MCF 10A (cell line): ENCODE measurements at regions not wholly inside any gene's neighbourhood (a gene's known extent, or its start where the extent isn't known, plus 50 kb on each side); places are given as distances from the start of the nearest gene placed in this dataset.

Experiments
- BruUV-seq: library from RNA; stranded (reverse); fragments of 400-500 nt; replicated peaks from 2 replicates; lab custom pipeline; 2021; lab: Mats Ljungman, UMichigan
- CTCF ChIA-PET: fragments of 300-600 bp; sonication (Branson Sonifier 250); formaldehyde crosslinking; extraction: SDS; loops from one replicate; lab custom pipeline; 2021; ENCODE audit warnings: antibody characterized with exemption, inconsistent platforms; lab: Yijun Ruan, JAX
- POLR2A ChIA-PET: fragments of 300-600, 350-650 bp; sonication (Branson Sonifier 250); formaldehyde crosslinking; extraction: SDS; loops from one replicate; lab custom pipeline; 2020; ENCODE audit warnings: antibody characterized with exemption, inconsistent platforms; lab: Yijun Ruan, JAX
- DNase-seq: peaks from one replicate; pipeline ENCODE4 v3.0.0-alpha.2; 2018; ENCODE audit not compliant: unreplicated experiment
- H3K27ac Mint-ChIP-seq: one replicate; pipeline ENCODE4 v1.8.0; 2022; ENCODE audit warnings: mild to moderate bottlenecking, low read depth, mixed read lengths; ENCODE audit not compliant: unreplicated experiment
- H3K27me3 Mint-ChIP-seq: one replicate; pipeline ENCODE4 v1.8.0; 2022; ENCODE audit warnings: mixed read lengths; ENCODE audit not compliant: insufficient read depth, unreplicated experiment
- H3K36me3 Mint-ChIP-seq: one replicate; pipeline ENCODE4 v1.8.0; 2022; ENCODE audit warnings: mild to moderate bottlenecking, moderate library complexity, mixed read lengths; ENCODE audit not compliant: insufficient read depth, unreplicated experiment
- H3K4me1 Mint-ChIP-seq: one replicate; pipeline ENCODE4 v1.8.0; 2022; ENCODE audit warnings: mixed read lengths; ENCODE audit not compliant: insufficient read depth, unreplicated experiment
- H3K4me3 Mint-ChIP-seq: one replicate; pipeline ENCODE4 v1.8.0; 2022; ENCODE audit warnings: mild to moderate bottlenecking, moderate library complexity, mixed read lengths; ENCODE audit not compliant: unreplicated experiment
- H3K9me3 Mint-ChIP-seq: one replicate; pipeline ENCODE4 v1.8.0; 2022; ENCODE audit warnings: mixed read lengths; ENCODE audit not compliant: unreplicated experiment
- intact Hi-C: fragments of 100-400 bp; cut with micrococcal nuclease; formaldehyde crosslinking; loops from 2 replicates; pipeline ENCODE4 v1.14.1; 2022
- TF ChIP-seq, protein P1 (sequence below): fragments of 200-600 bp; IDR thresholded peaks from one replicate; pipeline ENCODE4 v1.8.0; 2022; ENCODE audit warnings: antibody characterized with exemption, mild to moderate bottlenecking; ENCODE audit not compliant: unreplicated experiment

DNA sequence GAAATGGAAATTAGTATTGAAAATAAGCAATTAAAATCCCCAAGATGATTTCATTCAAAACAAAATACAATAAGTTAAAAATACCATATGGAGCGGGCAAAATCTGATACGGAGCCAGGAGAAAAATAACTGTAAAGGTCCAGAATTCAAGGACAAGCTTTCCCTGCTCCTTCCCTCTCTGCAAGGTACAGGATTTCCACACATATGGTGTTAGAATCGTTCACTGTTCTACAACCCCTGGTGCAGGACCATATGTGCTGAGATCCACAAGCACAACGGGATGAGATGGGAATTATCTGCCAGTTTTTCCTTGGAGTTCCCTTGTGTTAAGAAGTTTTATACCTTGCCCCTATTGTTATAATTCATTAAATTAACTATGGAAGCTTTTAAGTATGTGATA lies 94.7 kb upstream of the DMAC1 start:
- H3K4me3 Mint-ChIP-seq, result no peak overlapping the region
- ChIA-PET CTCF (interaction anchor here (1.1 kb wide), 1 partner anchor 47 kb away, joined by 3 read pairs; no protein-coding TSS in a partner anchor), POLR2A (no interaction called here)
- H3K27me3 Mint-ChIP-seq, result no peaks in the 10 kb centered on the region
- no TSS peak for BruUV-seq
- DNase-seq, result no peak
- H3K4me1 Mint-ChIP-seq, result peaks cover 6% of the 10 kb centered on the region
- peaks cover 6% of the 10 kb centered on the region for H3K36me3 Mint-ChIP-seq
- H3K9me3 Mint-ChIP-seq, result peaks cover 12% of the 10 kb centered on the region
- intact Hi-C loops, result no loop called here
- TF ChIP-seq, protein P1, sequence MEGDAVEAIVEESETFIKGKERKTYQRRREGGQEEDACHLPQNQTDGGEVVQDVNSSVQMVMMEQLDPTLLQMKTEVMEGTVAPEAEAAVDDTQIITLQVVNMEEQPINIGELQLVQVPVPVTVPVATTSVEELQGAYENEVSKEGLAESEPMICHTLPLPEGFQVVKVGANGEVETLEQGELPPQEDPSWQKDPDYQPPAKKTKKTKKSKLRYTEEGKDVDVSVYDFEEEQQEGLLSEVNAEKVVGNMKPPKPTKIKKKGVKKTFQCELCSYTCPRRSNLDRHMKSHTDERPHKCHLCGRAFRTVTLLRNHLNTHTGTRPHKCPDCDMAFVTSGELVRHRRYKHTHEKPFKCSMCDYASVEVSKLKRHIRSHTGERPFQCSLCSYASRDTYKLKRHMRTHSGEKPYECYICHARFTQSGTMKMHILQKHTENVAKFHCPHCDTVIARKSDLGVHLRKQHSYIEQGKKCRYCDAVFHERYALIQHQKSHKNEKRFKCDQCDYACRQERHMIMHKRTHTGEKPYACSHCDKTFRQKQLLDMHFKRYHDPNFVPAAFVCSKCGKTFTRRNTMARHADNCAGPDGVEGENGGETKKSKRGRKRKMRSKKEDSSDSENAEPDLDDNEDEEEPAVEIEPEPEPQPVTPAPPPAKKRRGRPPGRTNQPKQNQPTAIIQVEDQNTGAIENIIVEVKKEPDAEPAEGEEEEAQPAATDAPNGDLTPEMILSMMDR, result no peak
- H3K27ac Mint-ChIP-seq, result no peak overlapping the region

DNA sequence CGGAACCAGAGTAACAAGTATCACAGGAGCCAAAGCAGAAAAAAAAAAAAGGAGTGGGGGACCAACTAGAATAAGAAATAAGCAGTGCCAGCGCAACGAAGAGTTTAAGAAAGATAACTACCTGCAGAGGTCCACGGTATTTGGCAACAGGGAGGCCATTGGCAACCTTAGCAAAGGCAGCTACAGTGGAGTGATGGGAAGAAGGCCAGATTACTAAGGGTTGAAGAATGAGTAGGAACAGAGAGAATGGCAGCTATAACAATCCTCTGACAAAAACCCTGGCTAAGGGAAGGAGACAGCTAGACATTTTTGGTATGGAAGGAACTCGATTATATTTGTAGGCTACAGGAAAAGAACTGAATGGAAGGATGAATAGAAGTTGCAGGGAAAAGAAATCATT lies 93.4 kb upstream of the DMAC1 start:
- Mint-ChIP-seq H3K9me3 (peaks cover 16% of the 10 kb centered on the region), H3K27ac (no peak overlapping the region), H3K27me3 (no peaks in the 10 kb centered on the region), H3K4me3 (no peak overlapping the region), H3K36me3 (peaks cover 6% of the 10 kb centered on the region), H3K4me1 (peaks cover 6% of the 10 kb centered on the region)
- TF ChIP-seq, protein P1, result no peak
- CTCF ChIA-PET, result interaction anchor here (0.6 kb wide), 1 partner anchor 79 kb away, joined by 6 read pairs; no protein-coding TSS in a partner anchor
- BruUV-seq, result no TSS peak
- intact Hi-C loops, result no loop called here
- DNase-seq, result no peak
- POLR2A ChIA-PET, result no interaction called here

DNA sequence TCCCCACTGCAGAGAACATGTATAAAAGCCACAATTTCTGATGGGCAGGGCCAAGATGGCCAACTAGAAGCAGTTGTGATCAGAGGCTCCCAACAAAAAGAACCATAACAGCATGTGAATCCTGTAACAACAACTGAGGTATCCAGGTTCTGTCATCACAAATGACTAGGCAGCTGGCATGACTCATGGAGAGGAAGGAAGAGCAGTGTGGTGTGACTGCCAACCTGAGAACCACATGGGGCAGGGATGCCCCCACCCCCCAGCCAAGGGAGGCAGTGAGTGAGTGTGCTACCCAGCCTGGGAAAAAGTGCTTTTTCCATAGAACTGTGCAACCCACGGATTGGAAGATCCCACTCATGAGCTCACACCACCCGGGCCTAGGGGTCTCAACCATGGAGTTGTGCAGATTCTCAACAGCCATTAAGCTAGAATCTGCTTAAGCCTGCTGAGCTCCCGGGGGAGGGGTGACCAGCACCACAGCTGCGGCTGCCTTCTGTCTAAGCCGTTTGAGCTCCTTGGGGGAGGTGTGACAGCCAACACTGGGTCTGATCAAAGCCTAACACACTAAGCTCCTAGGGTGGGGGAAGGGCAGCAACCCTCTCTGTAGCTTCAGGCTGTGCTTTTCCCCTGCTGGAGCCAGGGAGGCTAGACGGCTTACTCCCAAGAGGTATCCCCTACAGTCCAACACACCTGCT lies 80.1 kb upstream of the DMAC1 start:
- intact Hi-C loops, result no loop called here
- ChIA-PET POLR2A (interaction anchor here (0.7 kb wide), 1 partner anchor 1975 kb away, joined by 3 read pairs; no protein-coding TSS in a partner anchor), CTCF (no interaction called here)
- DNase-seq, result peak; percentile 54
- no peak overlapping the region for H3K4me3 Mint-ChIP-seq
- H3K4me1 Mint-ChIP-seq, result no peaks in the 10 kb centered on the region
- no peaks in the 10 kb centered on the region for H3K36me3 Mint-ChIP-seq
- BruUV-seq, result no TSS peak
- H3K27ac Mint-ChIP-seq, result no peak overlapping the region
- TF ChIP-seq, protein P1, result no peak
- H3K27me3 Mint-ChIP-seq, result no peaks in the 10 kb centered on the region
- peaks cover 21% of the 10 kb centered on the region for H3K9me3 Mint-ChIP-seq

DNA sequence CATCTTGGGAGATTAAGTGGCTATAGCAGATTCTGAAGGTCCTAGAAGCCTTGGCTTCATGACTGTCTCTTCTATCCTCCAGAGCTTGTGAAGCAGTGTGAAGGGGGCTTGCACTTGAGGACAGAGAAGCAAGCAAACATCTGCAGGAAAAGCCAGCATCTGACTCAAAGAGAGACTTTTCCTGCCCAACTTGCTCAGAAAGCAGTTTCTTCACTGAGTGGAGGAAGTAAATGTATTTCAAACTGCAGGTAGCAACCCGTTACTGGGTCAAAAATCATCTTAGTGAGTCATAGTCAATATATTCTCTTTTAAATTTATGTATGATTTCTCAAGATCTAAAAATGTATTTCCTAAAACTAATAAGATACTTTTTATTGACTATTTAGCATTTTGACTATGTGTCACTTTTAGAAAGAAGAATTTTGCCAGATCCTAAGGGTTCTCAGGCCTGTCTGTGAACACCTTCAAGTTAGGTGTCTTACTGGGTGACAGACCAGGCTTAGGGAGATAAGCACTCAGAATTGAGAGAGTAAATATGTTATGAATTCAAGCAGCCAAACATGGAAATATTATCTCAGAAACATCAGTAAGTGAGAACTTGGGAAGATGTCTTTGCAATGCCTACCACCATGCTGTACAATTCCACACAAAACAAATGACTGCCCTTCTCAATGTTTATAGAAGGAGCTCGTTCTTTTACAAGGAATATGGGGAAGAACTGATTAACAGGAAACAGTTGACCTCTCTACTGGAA lies 72.6 kb upstream of the DMAC1 start:
- CTCF ChIA-PET, result interaction anchor here (0.6 to 0.9 kb wide), 2 partner anchors 10 to 26 kb away, joined by 3 to 4 read pairs; no protein-coding TSS in a partner anchor
- Mint-ChIP-seq H3K27ac (no peak overlapping the region), H3K9me3 (no peaks in the 10 kb centered on the region), H3K27me3 (no peaks in the 10 kb centered on the region), H3K4me1 (no peaks in the 10 kb centered on the region), H3K36me3 (no peaks in the 10 kb centered on the region), H3K4me3 (no peak overlapping the region)
- POLR2A ChIA-PET, result no interaction called here
- no peak for DNase-seq
- TF ChIP-seq, protein P1, result no peak
- intact Hi-C loops, result no loop called here
- BruUV-seq, result no TSS peak
